Effector memory CD4-positive, alpha-beta T cell (primary cell): ENCODE measurements at regions not wholly inside any gene's neighbourhood (a gene's known extent, or its start where the extent isn't known, plus 50 kb on each side); places are given as distances from the start of the nearest gene placed in this dataset.

Source experiments
- DNase-seq, 3 donors: peaks; one replicate each; pipeline ENCODE4 v3.0.0-alpha.2; 2020
- H3K27ac ChIP-seq: 2 replicates; pipeline ENCODE4 v1.7.0; 2013; ENCODE audit warnings: mild to moderate bottlenecking, low read length, moderate library complexity; ENCODE audit not compliant: insufficient read depth, poor library complexity, severe bottlenecking
- H3K27me3 ChIP-seq: replicated peaks from 2 replicates; pipeline ENCODE4 v1.7.0; 2013; ENCODE audit warnings: mild to moderate bottlenecking, low read length; ENCODE audit not compliant: insufficient read depth, control insufficient read depth, poor library complexity, severe bottlenecking
- H3K36me3 ChIP-seq: 2 replicates; pipeline ENCODE4 v1.7.0; 2013; ENCODE audit warnings: mild to moderate bottlenecking, low read length, moderate library complexity; ENCODE audit not compliant: control insufficient read depth, insufficient read depth
- H3K4me1 ChIP-seq: 2 replicates; pipeline ENCODE4 v1.7.0; 2013; ENCODE audit warnings: low read length, mild to moderate bottlenecking; ENCODE audit not compliant: control insufficient read depth, insufficient read depth, poor library complexity, severe bottlenecking
- H3K4me3 ChIP-seq: 2 replicates; pipeline ENCODE4 v1.7.0; 2013; ENCODE audit warnings: low read length, low read depth, mild to moderate bottlenecking; ENCODE audit not compliant: insufficient read depth, poor library complexity, severe bottlenecking
- H3K9me3 ChIP-seq: 2 replicates; pipeline ENCODE4 v1.7.0; 2013; ENCODE audit warnings: mild to moderate bottlenecking, low read length, moderate library complexity; ENCODE audit not compliant: control insufficient read depth

GRCh38 chr21:36587388-36587787 lies 107.5 kb upstream of the CLDN14 start:
- no peak overlapping the region for H3K4me3 ChIP-seq
- DNase-seq = no peak
- no peaks in the 10 kb centered on the region for H3K36me3 ChIP-seq
- no peaks in the 10 kb centered on the region for H3K9me3 ChIP-seq
- H3K4me1 ChIP-seq = no peaks in the 10 kb centered on the region
- no peaks in the 10 kb centered on the region for H3K27me3 ChIP-seq
- H3K27ac ChIP-seq = no peak overlapping the region

- Histone ChIP-seq H3K36me3 (no peaks in the 10 kb centered on the region), H3K27me3 (peaks cover 3% of the 10 kb centered on the region), H3K4me1 (no peaks in the 10 kb centered on the region), H3K27ac (no peak overlapping the region), H3K4me3 (no peak overlapping the region), H3K9me3 (no peaks in the 10 kb centered on the region)
- DNase-seq = no peak
Measured at GRCh38 chr21:36589352-36589971, 109.5 kb upstream of the SIM2 start.

DNA sequence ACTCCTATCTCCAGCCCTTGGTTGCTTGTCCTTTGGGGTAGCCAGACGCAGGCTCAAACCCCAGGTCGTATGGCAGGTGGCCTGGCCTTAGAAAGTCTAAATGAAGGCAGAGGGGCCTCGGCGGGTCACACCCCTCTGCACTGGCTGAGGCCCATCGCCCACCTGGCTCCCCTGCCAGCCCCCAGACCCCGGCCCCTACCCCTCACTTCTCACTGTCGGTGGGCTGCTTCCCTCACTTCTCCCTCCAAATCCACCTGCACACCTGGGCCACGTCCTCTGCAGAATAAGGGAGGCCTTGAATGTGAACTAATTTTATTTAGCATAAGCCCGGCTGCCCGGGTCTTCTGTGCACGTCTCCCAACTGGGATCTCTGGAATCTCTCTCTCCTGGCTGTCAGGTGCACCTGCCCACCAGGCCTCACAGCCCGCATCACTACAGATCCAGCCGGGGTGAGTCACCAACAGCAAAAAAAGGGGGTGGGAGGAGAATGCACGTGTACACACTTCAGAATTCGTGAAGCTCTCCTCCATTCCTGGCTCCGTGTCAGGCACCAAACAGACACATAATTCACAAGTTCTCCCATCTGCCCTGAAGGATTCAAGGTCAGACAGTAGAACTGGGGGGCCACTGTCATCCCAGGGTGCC lies 107.5 kb upstream of the SIM2 start:
- Histone ChIP-seq H3K27ac (no peak overlapping the region), H3K4me1 (no peaks in the 10 kb centered on the region), H3K9me3 (no peaks in the 10 kb centered on the region), H3K4me3 (no peak overlapping the region), H3K36me3 (no peaks in the 10 kb centered on the region), H3K27me3 (peaks cover 3% of the 10 kb centered on the region)
- no peak for DNase-seq

DNA sequence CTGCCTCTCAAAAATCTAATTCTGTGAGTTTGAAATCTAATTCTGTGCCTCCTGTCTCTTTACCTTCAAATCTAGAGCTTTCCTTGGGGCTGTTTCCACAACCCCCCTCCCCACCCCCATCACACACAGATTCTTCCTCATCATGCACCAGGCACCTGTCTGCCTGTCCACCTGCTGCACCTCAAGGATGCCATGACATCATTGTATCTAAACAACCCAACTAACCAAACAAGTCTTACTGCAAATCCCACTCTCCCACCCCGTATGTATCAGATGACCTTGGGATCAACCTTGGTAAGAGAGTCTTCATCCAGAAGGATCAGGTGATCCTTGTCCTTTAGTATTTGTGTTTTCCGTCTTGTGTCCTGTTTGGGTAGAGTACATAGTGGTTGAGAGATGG lies 102.7 kb upstream of the SIM2 start:
- H3K27ac ChIP-seq = no peak overlapping the region
- no peaks in the 10 kb centered on the region for H3K4me1 ChIP-seq
- no peaks in the 10 kb centered on the region for H3K36me3 ChIP-seq
- no peak overlapping the region for H3K4me3 ChIP-seq
- no peak for DNase-seq
- no peaks in the 10 kb centered on the region for H3K9me3 ChIP-seq
- H3K27me3 ChIP-seq = peaks cover 3% of the 10 kb centered on the region

DNA sequence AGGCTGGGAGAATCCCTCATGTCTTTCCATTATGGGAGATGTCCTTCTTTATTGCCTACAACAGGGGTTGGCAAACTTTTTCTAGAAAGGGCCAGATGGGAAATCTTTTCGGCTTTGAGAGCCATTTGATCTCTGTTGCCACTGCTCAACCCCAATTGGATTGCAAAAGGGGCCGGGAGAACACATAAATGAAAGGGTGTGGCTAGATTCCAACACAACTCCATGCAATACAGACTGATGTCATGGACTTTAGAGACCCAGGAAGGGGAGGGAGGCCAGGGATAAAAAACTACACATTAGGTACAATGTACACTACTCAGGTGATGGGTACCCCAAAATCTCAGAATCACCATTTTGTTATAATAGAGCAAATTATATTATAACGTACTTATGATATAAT lies 97.6 kb upstream of the SIM2 start:
- Histone ChIP-seq H3K27me3 (no peaks in the 10 kb centered on the region), H3K27ac (no peak overlapping the region), H3K36me3 (no peaks in the 10 kb centered on the region), H3K4me1 (no peaks in the 10 kb centered on the region), H3K9me3 (no peaks in the 10 kb centered on the region), H3K4me3 (no peak overlapping the region)
- no peak for DNase-seq

DNA sequence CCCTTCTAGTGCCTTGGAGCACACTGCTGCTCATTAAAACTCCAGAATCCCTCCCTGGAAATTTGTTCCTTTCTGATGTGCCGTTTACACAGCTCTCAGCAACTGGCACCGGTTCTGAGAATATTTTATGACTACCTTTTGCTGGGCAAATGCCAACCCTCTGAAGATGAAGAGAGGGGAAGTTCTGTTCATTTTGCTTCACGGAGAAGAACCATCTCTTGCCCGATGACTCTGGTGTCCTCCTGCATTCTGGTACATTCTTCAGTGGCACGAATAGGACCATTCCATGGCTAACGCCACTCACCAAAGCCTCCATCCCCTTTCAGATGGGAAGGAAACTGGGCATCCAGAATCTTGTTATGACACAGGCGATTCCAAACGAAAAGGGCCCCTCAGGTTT lies 96.2 kb upstream of the SIM2 start:
- H3K9me3 ChIP-seq = no peaks in the 10 kb centered on the region
- DNase-seq = no peak
- H3K27ac ChIP-seq = no peak overlapping the region
- no peak overlapping the region for H3K4me3 ChIP-seq
- H3K4me1 ChIP-seq = no peaks in the 10 kb centered on the region
- no peaks in the 10 kb centered on the region for H3K27me3 ChIP-seq
- H3K36me3 ChIP-seq = no peaks in the 10 kb centered on the region

- no peaks in the 10 kb centered on the region for H3K36me3 ChIP-seq
- no peaks in the 10 kb centered on the region for H3K4me1 ChIP-seq
- H3K27ac ChIP-seq = no peak overlapping the region
- H3K9me3 ChIP-seq = no peaks in the 10 kb centered on the region
- H3K4me3 ChIP-seq = no peak overlapping the region
- no peak for DNase-seq
- no peaks in the 10 kb centered on the region for H3K27me3 ChIP-seq
Measured at GRCh38 chr21:36603221-36603620, 95.7 kb upstream of the SIM2 start.

- Histone ChIP-seq H3K27me3 (no peaks in the 10 kb centered on the region), H3K4me3 (no peak overlapping the region), H3K27ac (no peak overlapping the region), H3K36me3 (no peaks in the 10 kb centered on the region), H3K4me1 (no peaks in the 10 kb centered on the region), H3K9me3 (no peaks in the 10 kb centered on the region)
- DNase-seq = no peak
Measured at GRCh38 chr21:36605426-36605825, 93.5 kb upstream of the SIM2 start.

- Histone ChIP-seq H3K4me3 (no peak overlapping the region), H3K9me3 (no peaks in the 10 kb centered on the region), H3K4me1 (no peaks in the 10 kb centered on the region), H3K36me3 (no peaks in the 10 kb centered on the region), H3K27me3 (no peaks in the 10 kb centered on the region), H3K27ac (no peak overlapping the region)
- DNase-seq = no peak
Measured at GRCh38 chr21:36606287-36606982, 92.5 kb upstream of the SIM2 start.

DNA sequence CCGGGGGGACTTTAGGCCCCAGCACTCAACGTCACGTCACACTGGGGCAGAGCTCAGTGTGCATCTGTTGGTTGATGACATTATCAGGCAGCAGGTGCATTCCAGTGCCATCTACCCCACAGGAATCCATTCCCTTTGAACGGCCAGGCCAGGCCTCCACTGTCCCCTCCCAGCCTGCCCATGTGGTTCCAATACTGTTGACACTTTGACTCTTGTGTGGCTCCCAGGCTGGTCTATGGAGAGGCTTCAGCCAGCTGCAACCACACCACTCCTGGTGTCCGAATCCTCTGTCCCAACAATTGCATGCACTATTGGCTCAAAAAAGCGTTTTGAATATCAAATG lies 92.0 kb upstream of the SIM2 start:
- Histone ChIP-seq H3K36me3 (no peaks in the 10 kb centered on the region), H3K4me3 (no peak overlapping the region), H3K4me1 (no peaks in the 10 kb centered on the region), H3K9me3 (no peaks in the 10 kb centered on the region), H3K27ac (no peak overlapping the region), H3K27me3 (no peaks in the 10 kb centered on the region)
- DNase-seq = no peak
